H1 (cell line): ENCODE measurements at regions not wholly inside any gene's neighbourhood (a gene's known extent, or its start where the extent isn't known, plus 50 kb on each side); places are given as distances from the start of the nearest gene placed in this dataset.

ENCODE experiments used
- RBBP5 ChIP-seq: IDR thresholded peaks from 2 replicates; pipeline ENCODE4 v1.7.1; 2012; ENCODE audit warnings: low read depth, mild to moderate bottlenecking, inconsistent platforms, low read length, moderate library complexity, borderline replicate concordance
- SP2 ChIP-seq: IDR thresholded peaks from 2 replicates; pipeline ENCODE4 v1.6.1; 2012; ENCODE audit warnings: mild to moderate bottlenecking, low read length, inconsistent platforms
- TEAD4 ChIP-seq: IDR thresholded peaks from 2 replicates; pipeline ENCODE4 v1.6.1; 2012; ENCODE audit warnings: low read depth, low read length, inconsistent platforms, mixed read lengths
- TF ChIP-seq, protein P1 (sequence below): IDR thresholded peaks from 2 replicates; pipeline ENCODE4 v1.6.1; 2012; ENCODE audit warnings: inconsistent platforms

DNA sequence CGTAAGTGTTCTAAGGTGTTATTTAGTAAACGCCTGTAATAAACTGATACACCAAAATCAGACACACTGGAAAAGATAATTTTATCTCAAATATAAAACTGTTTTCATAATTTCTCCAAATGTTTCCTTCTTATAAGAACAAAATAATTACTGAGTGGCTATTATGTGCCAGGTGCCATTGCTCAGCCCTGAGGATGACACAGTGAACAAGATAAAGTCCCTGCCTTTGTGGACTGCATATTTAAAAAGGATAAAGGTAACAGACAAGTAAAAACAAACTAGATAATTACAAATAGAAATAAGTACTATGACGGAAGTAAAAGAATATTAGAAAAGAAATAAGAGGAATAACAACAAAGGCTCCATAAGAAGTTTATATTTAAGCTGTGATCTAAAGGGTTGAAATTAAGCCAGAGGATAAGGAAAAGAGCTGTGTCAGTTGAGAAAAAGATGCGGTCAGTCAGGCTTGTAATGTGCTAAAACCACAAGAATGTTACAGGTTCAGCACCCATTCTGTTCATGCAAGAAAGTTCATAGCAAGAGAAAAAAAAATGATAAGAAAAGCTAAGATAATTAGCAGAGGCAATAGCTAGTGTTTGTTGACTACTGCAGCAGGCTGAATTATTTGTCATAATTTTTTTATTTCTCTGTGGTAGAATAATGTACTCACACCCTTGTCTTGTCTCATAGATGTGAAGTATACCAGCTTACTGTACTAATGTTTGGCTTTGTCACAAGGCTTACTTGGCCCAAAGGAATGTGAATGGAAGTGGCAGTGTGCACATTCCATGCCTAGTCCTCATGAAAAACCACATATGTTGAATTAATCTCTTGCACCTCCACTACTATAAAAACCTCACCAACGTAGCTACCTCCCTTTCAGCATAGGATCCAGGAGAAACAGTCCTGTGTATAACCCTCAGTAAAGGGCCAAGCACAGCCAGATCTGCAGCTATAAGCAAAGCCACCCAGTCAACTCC is 75.1 kb downstream of the CRPPA start (continued):
- TF ChIP-seq, protein P1, sequence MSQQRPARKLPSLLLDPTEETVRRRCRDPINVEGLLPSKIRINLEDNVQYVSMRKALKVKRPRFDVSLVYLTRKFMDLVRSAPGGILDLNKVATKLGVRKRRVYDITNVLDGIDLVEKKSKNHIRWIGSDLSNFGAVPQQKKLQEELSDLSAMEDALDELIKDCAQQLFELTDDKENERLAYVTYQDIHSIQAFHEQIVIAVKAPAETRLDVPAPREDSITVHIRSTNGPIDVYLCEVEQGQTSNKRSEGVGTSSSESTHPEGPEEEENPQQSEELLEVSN, result no peak
- TF ChIP-seq TEAD4, result no peak
- TF ChIP-seq SP2, result no peak
- TF ChIP-seq RBBP5, result no peak
